HS-27A (cell line): ENCODE measurements at regions not wholly inside any gene's neighbourhood (a gene's known extent, or its start where the extent isn't known, plus 50 kb on each side); places are given as distances from the start of the nearest gene placed in this dataset.
"Not testable (repeated sequence)": the region's sequence is repeated elsewhere in the genome, so short reads cannot be mapped to it uniquely, and the experiment has no call there.

Experiments used
- DNase-seq: peaks from one replicate; pipeline ENCODE4 v3.0.0-alpha.2; 2012; ENCODE audit warnings: low read depth, missing footprints

DNA sequence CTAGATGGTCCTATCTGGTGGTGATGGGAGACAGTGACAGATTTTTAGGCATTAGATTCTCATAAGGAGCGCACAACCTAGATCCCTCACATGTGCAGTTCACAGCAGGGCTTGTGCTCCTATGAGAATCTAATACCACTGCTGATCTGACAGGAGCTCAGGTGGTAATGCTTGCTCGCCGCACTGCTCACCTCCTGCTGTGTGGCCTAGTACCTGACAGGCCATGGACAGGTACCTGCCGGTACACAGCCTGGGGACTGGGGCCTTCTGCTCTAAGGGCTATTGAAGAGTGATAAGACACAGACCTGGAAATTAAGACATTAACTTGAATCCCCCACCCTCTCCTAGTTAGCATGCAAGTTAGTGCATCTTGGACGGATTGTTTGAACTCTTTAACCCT lies 64.4 kb downstream of the KLRB1 start:
- DNase-seq, result not testable (repeated sequence)

DNA sequence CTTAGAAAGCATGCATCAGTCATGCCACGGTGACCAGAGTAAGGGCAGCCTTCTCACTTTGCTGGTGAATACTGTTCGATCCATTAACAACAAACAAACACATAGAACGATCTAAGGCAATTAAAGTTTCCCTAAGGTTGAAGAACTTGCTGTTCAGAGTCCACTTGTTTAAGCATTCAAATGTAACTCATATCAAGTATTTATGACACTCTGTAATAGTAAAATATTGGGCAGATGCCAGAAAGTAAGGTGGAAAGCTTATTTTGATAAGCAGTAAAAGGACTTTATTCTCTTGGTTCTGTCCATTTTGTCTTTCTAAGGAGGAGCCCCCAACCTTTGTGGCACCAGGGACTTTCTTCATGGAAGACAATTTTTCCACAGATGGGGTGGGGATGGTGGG lies 64.9 kb downstream of the KLRB1 start:
- not testable (repeated sequence) for DNase-seq

DNA sequence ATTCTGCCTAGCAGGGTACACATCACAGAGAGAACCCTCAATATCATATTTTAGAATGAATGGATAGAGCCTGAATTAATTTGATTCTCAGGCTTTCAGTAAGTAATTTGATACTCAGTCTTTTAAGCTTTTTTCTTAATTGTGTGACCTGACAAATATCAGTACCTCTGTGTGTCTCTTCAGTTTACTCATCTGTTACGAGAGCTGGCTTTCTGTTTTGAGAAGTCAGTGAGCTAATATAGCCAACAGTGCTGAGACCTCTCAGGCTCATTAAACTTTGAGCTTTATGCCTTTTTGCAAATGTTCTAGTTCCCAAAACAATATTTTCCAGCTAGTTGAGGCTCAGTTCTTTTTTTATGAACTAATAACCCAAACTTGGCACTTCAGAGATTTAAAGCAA lies 91.8 kb downstream of the KLRB1 start:
- not testable (repeated sequence) for DNase-seq

DNA sequence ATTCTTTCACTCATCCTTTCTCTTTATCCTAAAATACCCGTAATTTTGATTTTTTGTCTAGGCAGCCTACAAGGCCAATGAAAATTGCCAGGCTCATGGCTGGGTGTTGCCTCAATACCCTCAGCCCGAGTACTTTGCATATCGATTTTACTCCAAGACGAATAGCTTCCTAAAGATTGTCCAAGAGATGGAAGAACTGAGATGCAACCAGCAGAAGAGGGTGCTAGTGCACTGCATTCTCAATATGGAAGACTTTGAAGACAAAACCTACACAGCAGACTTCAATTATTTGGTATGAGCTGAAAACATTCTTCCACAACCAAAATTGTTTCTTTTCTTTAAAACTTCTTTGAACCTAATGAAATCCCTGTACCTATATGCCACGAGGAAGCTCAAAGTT lies 95.0 kb downstream of the KLRB1 start:
- DNase-seq, result not testable (repeated sequence)

DNA sequence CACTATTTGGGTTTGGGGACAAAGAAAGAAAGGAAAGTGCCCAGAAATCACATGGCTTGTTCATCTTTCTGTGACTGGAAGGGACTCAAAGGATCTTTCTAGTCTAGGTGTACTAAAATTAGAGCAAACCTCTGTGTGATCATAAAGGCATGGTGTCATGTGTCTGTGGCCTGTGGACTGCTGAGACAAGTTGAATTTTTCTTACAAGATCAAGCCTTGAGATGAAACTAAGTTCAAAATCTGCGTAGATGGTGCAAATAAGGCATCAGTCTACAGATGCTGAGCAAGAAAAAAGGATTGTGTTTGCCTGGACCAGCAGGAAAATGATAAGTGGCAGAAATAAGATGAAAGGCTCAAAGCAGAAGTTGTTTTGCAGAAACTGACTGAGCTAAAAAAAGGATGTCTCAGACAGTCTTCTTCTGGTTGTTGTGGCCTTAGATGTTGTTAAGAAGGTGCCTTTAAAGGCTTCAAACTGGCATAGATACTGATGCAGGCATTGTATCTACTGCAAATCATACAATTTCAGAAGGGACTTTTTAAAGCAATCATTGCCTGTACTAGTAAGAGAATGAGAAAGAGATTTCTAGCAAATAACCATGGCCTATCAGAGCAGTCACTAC lies 97.2 kb downstream of the KLRB1 start:
- DNase-seq, result not testable (repeated sequence)

DNA sequence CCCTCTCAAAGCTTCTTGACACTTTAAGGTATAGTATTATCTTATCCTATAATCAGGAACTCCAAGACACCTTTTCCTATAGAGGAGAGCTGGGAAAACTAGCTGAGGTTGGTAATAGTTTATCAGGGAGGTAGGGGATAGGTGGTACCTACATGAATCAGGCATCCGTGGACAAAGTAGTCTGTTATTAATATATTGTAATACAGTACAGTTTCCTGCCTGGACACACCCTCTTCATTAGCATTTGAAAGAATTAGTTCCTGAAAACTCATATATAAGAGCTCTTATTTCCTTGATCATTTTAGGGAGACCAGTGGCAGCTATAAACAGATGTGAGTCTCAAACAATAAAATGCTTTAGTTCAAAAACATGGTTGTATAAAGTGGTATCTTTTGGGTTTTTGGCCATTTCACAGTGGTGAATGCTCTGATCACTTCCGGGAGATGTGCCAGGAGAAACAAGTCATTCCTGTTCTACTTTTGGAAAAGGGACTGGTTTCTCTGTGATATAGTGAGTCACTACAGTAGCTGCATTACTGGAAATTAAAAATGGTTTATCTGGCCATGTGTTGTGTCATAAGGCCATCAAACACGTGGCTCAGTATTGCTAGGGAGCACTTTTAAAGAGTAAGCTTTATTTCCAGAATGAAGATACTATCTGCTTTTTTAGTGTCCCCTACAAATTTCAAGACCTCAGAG lies 98.1 kb downstream of the KLRB1 start:
- DNase-seq, result no peak

DNA sequence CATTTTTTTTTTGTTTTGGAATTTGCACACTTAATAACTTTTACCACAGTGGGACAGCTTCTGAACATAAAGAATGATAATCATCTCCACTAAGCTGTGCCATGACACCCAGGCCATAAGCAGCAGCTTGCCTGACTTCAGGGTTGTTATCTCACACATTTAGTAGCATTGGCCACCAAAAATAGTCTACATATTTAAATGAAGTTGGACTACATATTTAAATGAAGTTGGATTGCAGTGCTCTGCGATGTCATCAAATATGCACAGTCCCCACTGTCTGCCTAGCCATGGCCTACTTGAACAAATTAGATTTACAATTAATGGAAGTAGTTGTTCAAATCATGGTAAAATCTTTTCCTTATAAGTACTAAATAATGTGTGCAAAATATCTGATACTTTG lies 101.0 kb downstream of the KLRB1 start:
- DNase-seq, result no peak

DNA sequence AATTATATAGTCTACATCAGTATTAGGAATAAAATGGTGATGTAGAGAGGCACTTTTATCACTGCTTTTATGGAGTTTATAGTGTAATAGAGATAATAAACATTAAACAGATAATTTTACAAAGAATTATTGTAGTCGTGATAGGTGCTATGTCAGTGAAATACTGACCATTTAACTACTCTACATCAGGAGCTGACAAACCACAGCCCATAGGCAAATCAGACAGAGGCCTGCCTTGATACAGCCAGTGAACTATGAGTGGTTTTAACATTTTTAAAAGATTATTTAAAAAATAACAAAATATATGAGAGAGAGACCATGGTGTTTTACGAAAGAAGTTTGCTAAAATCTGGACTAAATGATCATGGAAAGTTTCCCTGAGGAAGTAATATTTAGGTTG lies 104.3 kb downstream of the KLRB1 start:
- not testable (repeated sequence) for DNase-seq

DNA sequence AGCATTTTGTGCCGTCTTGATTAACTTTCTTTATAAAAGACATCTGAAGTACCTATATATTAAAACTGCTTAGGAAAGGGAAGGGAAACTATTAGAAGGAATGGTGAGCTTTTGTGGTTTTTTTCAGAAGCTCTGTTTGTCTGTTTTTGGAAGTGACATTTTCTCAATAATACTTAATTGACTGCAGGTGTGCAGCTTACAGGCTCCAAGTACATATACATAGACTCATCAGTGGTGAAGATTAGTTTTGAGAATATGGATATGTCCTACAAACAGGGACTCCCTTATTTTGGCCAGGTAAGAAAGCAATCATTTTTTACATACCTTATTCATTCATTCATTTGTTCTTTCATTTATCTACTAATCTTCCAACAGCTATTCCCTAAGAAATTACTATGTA lies 104.9 kb downstream of the KLRB1 start:
- DNase-seq, result not testable (repeated sequence)

DNA sequence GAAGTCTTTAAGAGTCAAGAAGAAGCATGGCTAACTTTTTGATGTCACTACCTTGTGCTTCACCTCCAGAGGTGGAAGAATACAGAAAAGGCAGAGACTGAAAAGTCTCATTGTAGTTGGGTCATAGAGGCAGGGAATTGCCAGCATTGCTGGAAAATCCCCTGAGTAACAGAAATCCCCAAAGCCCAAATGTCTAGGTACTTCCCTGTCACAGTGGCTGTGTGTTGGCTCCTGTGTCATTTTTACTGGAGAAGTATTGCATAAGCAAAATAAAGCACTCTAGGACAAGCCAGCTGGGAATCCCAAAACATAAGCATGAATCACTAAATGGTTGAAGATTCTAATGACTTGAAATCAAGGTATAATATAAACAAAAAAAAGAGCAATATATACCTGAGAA lies 114.4 kb downstream of the KLRB1 start:
- not testable (repeated sequence) for DNase-seq

DNA sequence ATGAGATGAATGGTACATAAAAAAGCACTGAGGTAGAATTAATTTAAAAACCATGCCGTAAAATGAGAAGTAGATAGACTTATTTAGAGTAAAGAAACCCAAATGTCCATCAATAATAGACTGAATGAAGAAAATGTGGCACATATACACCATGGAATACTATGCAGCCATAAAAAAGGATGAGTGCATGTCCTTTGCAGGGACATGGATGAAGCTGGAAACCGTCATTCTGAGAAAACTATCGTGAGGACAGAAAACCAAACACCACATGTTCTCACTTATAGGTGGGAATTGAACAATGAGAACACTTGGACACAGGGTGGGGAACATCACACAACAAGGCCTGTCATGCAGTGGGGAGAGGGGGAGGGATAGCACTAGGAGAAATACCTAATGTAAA lies 126.4 kb downstream of the KLRB1 start:
- not testable (repeated sequence) for DNase-seq

DNA sequence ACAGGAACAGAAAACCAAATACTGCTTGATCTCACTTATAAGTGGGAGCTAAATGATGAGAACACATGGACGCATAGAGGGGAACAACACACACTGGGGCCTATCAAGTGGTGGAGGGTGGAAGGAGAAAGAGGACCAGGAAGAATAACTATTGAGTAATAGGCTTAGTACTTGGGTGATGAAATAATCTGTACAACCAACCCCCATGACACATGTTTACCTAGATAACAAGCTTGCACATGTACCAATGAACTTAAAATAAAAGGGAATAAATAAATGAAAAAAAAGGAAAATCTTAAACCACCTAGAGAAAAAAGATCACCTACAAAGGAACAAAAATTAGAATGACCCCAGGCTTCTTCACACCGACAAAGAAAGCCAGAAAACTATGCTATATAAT lies 133.5 kb downstream of the KLRB1 start:
- not testable (repeated sequence) for DNase-seq

DNA sequence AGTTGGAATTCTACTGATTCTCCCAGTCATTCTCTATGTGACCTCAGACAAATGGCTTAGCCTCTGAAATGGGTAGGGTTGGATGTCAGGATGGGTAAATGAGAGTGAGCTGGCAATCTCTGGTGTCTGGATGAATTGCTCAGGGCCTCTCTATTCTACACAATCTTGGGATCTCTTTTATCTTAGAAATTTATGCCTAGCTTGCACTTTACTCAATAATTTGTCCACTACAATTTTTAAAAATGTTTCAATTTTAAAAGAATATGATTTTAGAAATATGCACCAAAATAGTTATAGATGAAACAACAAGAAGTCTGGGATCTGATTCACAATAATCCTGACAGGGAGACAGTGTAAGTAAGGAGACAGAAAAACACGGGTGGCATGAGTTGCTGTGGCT lies 134.1 kb downstream of the KLRB1 start:
- not testable (repeated sequence) for DNase-seq

DNA sequence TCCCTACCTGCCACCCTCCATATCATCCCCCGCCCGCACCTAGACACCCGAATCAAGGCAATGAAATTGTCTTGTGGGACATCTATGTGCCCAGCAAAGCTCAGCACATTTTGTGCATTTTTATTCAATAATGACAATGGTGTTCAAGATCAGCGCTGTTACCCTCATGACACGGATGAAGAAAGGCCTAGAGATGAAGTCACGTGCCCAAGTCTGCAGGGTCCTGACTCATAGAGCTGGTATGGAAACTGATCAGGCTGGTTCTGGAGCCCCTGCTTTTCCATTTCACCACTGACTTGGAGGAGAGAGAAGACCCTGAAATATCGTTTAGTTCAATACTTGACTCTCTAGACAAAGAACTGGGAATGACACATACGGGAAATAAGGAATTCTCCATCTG lies 136.2 kb downstream of the KLRB1 start:
- not testable (repeated sequence) for DNase-seq

DNA sequence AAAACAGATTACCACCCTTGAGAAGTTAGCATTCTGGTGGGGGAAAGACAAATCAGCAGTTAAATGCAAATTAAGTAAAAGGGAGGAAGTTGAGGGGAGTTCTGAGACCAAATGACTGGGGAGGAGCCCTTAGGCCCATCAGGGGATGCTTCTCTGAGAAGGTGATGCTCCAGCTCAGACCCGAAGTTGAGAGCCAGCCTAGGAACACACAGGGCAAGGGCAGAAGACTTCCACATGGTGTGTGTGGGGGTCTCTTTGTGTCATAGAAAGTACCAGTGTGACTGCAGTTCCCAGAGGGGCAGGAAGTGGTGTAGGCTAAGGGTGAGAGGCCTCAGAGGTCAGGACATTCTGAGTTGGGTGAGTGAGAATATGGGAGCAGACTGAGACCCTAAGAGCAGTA lies 137.3 kb downstream of the KLRB1 start:
- not testable (repeated sequence) for DNase-seq

DNA sequence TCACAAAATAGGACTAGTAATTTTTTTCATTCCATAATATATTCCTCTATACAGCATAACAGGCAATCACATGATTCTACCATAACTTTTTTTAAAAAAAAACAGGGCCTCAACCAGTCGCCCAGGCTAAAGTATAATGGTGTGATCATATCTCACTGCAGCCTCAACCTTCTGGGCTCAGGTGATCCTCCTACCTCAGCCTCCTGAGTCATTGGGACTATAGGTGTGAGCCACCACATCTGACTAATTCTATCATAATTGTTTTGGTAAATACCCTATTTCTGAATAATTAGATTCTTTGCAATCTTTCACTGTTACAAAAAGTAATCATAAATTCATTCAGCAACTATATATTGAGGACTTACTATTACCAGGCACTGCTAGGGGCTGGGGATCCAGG lies 137.8 kb downstream of the KLRB1 start:
- not testable (repeated sequence) for DNase-seq

DNA sequence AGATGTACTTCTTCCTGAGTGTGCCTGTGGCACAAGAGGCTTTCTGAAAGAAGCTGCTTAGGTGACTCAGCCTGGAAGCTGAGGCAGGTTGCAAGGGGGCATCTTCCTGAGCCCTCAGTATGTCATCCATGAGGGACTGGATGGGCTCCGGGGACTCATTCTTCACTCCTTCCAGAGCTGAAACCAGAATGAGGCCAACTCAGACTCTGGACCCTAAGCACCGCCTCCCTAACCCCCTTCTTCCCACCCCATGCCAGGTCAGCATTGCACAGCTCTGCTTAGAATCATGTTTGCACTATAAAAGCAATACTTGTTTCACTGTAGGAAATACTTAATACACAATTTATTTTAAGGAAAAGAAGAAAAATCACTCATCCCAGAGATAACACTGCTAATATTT lies 138.3 kb downstream of the KLRB1 start:
- DNase-seq, result not testable (repeated sequence)

DNA sequence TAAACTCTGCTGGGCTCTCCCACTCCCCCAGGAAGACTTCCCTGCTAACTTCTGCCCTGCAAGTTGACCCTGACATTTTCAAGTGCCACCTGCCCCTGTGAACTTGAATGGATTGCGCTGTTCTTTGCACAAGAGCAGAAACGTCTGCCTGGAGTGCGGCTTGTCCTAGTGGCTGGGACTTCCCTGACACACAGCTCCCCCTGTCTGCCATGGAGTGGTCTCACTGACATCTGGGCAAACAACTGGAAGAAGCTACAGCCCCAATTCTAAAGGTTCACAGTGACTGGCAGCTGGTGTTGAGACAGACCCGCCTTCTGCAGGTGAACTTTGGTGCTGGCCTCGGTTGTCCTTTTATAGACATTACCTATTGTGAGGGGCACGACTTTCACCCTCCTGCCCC lies 138.7 kb downstream of the KLRB1 start:
- DNase-seq, result not testable (repeated sequence)

DNA sequence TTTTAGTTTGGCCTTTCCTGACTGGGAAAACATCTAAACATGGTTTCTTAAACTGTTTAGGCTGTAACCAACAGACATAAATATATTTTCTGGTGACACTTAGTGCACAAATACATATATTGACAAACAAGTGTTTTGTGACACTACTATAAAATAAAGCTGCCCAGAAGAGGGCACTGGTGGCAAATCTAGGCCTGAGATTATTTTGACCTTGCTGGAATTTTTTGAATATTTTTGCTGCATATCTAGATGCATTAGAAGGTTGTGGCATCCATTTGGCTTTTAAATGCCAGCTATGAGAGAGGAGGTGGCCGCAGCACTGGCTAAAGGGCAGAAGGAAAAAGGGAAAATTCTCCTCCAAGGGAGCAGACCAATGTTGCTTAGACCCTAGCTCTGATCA lies 139.6 kb downstream of the KLRB1 start:
- not testable (repeated sequence) for DNase-seq

DNA sequence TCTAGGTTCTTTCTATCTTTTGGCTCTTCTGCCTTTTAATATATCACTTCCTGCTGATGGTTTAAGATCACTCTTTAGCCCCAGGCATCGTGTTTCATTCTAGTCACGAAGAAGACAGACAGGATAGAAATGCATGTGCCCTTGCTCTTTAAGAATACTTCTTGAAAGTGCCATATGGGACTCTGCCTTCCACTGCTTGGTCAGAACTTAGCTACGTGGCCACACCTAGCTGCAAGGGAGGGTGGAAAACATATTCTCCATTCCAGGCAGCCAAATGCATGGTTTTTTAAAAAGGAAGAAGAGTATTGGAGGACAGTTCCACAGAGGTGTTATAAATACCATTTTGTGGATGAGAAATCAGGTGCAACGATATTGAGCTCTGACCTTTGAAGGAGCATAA lies 143.3 kb downstream of the KLRB1 start:
- no peak for DNase-seq

DNA sequence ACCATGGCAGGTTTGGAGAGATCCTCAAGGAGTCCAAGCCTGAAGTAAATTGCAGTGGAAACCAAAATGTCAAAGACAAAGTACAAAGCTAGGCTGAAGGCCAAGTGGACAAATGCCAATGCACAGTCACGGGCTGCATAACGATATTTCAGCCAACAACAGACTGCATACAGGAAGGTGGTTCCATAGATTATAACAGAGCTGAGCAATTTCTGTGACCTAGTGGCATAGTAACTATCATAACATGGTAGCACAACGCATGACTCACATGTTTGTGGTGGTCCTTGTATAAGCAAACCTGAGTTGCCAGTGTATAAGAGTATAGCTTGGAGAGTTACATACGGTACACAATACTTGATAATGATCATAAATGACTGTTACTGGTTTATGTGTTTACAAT lies 152.2 kb downstream of the KLRB1 start:
- not testable (repeated sequence) for DNase-seq

DNA sequence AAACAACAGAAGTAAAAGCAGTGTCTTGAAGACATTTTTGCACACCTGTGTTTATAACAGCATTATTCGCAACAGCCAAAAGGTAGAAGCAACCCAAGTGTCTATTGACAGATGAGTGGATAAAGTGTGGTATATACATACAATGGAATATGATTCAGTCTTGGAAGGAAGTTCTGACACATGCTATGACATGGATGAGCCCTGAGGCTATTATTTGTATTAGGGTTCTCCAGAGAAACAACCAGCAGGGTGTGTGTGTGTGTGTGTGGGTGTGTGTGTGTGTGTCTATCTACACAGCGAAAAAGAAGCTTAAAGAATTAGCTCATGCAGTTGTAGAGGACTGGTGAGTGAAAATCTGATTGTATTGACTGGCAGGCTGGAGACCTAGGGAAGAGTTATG lies 153.7 kb downstream of the KLRB1 start:
- DNase-seq, result not testable (repeated sequence)

DNA sequence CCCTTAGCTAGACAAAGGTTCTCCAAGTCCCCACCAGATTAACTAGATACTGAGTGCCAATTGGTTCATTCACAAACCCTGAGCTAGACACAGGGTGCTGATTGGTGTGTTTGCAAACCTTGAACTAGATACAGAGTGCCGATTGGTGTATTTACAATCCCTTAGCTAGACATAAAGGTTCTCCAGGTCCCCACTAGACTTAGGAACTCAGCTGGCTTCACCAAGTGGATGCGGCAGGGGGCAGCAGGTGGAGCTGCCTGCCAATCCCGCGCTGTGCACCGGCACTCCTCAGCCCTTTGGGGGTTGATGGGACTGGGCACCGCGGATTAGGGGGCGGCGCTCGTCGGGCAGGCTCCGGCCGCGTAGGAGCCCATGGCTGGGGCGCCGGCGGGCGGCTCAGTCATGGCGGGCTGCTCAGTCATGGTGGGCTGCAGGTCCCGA lies 157.6 kb downstream of the KLRB1 start:
- DNase-seq, result not testable (repeated sequence)

DNA sequence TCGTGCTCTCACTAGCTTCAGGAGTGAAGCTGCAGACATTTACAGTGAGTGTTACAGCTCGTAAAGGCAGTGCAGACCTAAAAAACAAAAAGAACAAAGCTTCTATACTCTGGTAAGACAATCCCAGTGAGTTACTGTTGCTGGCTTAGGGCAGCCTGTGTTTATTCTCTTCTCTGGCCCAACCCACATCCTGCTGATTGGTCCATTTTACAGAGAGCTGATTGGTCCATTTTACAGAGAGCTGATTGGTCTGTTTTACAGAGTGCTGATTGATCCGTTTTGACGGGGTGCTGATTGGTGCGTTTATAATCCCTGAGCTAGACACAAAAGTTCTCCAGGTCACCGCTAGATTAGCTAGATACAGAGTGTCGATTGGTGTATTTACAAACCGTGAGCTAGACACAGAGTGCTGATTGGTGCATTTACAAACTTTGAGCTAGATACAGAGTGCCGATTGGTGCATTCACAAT lies 158.0 kb downstream of the KLRB1 start:
- DNase-seq, result not testable (repeated sequence)
